ENCODE measurements at regions not wholly inside any gene's neighbourhood (a gene's known extent, or its start where the extent isn't known, plus 50 kb on each side); places are given as distances from the start of the nearest gene placed in this dataset.

- no peak for TF ChIP-seq CTCF (IDR thresholded peaks at IDR 0.05; ENCODE audit: insufficient read depth, low read length)
- TF ChIP-seq GABPA (IDR thresholded peaks at IDR 0.05; ENCODE audit: low read depth): no peak
- TF ChIP-seq, protein P1, sequence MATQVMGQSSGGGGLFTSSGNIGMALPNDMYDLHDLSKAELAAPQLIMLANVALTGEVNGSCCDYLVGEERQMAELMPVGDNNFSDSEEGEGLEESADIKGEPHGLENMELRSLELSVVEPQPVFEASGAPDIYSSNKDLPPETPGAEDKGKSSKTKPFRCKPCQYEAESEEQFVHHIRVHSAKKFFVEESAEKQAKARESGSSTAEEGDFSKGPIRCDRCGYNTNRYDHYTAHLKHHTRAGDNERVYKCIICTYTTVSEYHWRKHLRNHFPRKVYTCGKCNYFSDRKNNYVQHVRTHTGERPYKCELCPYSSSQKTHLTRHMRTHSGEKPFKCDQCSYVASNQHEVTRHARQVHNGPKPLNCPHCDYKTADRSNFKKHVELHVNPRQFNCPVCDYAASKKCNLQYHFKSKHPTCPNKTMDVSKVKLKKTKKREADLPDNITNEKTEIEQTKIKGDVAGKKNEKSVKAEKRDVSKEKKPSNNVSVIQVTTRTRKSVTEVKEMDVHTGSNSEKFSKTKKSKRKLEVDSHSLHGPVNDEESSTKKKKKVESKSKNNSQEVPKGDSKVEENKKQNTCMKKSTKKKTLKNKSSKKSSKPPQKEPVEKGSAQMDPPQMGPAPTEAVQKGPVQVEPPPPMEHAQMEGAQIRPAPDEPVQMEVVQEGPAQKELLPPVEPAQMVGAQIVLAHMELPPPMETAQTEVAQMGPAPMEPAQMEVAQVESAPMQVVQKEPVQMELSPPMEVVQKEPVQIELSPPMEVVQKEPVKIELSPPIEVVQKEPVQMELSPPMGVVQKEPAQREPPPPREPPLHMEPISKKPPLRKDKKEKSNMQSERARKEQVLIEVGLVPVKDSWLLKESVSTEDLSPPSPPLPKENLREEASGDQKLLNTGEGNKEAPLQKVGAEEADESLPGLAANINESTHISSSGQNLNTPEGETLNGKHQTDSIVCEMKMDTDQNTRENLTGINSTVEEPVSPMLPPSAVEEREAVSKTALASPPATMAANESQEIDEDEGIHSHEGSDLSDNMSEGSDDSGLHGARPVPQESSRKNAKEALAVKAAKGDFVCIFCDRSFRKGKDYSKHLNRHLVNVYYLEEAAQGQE (IDR thresholded peaks at IDR 0.05; ENCODE audit: insufficient replicate concordance, low read depth): no peak
- no peak for TF ChIP-seq SPI1 (IDR thresholded peaks at IDR 0.05; ENCODE audit: borderline replicate concordance, low read depth)
- no peak for TF ChIP-seq POLR2AphosphoS5 (IDR thresholded peaks at IDR 0.05; ENCODE audit: low read depth)
Observed at GRCh38 chr5:122517091-122517490, 205.1 kb downstream of the SNCAIP start.
